Endothelial cell of umbilical vein (primary cell): ENCODE measurements at regions not wholly inside any gene's neighbourhood (a gene's known extent, or its start where the extent isn't known, plus 50 kb on each side); places are given as distances from the start of the nearest gene placed in this dataset.

Experiments used
- BruUV-seq: library from RNA; stranded (reverse); fragments of 400-500 nt; replicated peaks from 2 replicates; lab custom pipeline; 2021; lab: Mats Ljungman, UMichigan
- CTCF ChIA-PET: fragments of 300-600, 350-600 bp; sonication (Branson Sonifier 250); formaldehyde crosslinking; loops from one replicate; lab custom pipeline; 2021; ENCODE audit warnings: antibody characterized with exemption, inconsistent platforms; lab: Charles Lee
- POLR2A ChIA-PET: fragments of 300-600, 350-600 bp; sonication (Branson Sonifier 250); formaldehyde crosslinking; loops from one replicate; lab custom pipeline; 2021; ENCODE audit warnings: antibody characterized with exemption, inconsistent platforms; lab: Charles Lee
- DNase-seq: peaks from one replicate; pipeline ENCODE4 v3.0.0-alpha.2; 2011; ENCODE audit warnings: low read depth, low spot score
- FAIRE-seq: peaks from 2 replicates; lab custom pipeline; 2011; peaks lifted over from hg19 to GRCh38; lab: Jason Lieb, UNC
- H2AFZ ChIP-seq: 2 replicates; pipeline ENCODE4 v1.6.0; 2012; ENCODE audit warnings: low read depth, low read length, control low read depth, inconsistent platforms
- H3K27ac ChIP-seq: 2 replicates; pipeline ENCODE4 v1.5.1; 2011; ENCODE audit warnings: low read depth, mild to moderate bottlenecking, control low read depth, low read length, moderate library complexity; ENCODE audit not compliant: insufficient read depth
- H3K27me3 ChIP-seq, 2 experiments: 2 replicates each; pipeline versions ENCODE4 v1.6.0 to v1.6.1; 2011; ENCODE audit warnings: low read length in 2 of 2, mixed read lengths in 1 of 2; ENCODE audit not compliant: control insufficient read depth in 2 of 2, insufficient read depth in 2 of 2
- H3K36me3 ChIP-seq, 2 experiments: 2 replicates in 1 of 2; 3 replicates in 1 of 2; pipeline ENCODE4 v1.5.1; 2011; ENCODE audit warnings: low read length in 2 of 2, mild to moderate bottlenecking in 1 of 2, moderate library complexity in 1 of 2; ENCODE audit not compliant: control insufficient read depth in 2 of 2, insufficient read depth in 2 of 2; ENCODE audit errors: extremely low read depth in 1 of 2
- H3K4me1 ChIP-seq: 3 replicates; pipeline ENCODE4 v1.5.1; 2011; ENCODE audit warnings: mild to moderate bottlenecking, low read length; ENCODE audit not compliant: control insufficient read depth, insufficient read depth; ENCODE audit errors: extremely low read depth
- H3K4me2 ChIP-seq: 2 replicates; pipeline ENCODE4 v1.6.1; 2011; ENCODE audit warnings: low read length, control low read depth, mixed read lengths; ENCODE audit not compliant: insufficient read depth
- H3K4me3 ChIP-seq, 3 experiments: fragments of 200-600 bp in 1 of 3; sonication (generic), shearing (Covaris generic) in 1 of 3; replicated peaks in 1 of 3; 2 replicates each; pipeline ENCODE4 v1.5.1; 2011 to 2016; ENCODE audit warnings: control low read depth in 3 of 3, low read length in 3 of 3, mild to moderate bottlenecking in 2 of 3, inconsistent platforms in 1 of 3, low read depth in 1 of 3, moderate library complexity in 1 of 3; ENCODE audit not compliant: insufficient read depth in 1 of 3
- H3K79me2 ChIP-seq: 2 replicates; pipeline ENCODE4 v1.6.0; 2012; ENCODE audit warnings: low read length, inconsistent platforms; ENCODE audit not compliant: control insufficient read depth, insufficient read depth
- H3K9ac ChIP-seq: replicated peaks from 2 replicates; pipeline ENCODE3; 2011; ENCODE audit warnings: low read length, control low read depth; ENCODE audit not compliant: insufficient read depth; ENCODE audit errors: extremely low read depth
- H3K9me1 ChIP-seq: replicated peaks from 3 replicates; pipeline ENCODE4 v1.6.0; 2011; ENCODE audit warnings: mild to moderate bottlenecking, low read length; ENCODE audit not compliant: control insufficient read depth, insufficient read depth; ENCODE audit errors: extremely low read depth
- H3K9me3 ChIP-seq: replicated peaks from 2 replicates; pipeline ENCODE4 v1.5.1; 2012; ENCODE audit warnings: low read length, inconsistent platforms; ENCODE audit not compliant: control insufficient read depth, insufficient read depth
- H4K20me1 ChIP-seq: replicated peaks from 2 replicates; pipeline ENCODE3; 2011; ENCODE audit warnings: mild to moderate bottlenecking, low read length; ENCODE audit not compliant: control insufficient read depth, insufficient read depth; ENCODE audit errors: extremely low read depth
- EZH2 ChIP-seq: IDR thresholded peaks from 2 replicates; pipeline ENCODE4 v1.6.1; 2012; ENCODE audit warnings: borderline replicate concordance, low read depth, mild to moderate bottlenecking, moderate library complexity, low read length, inconsistent platforms; ENCODE audit not compliant: severe bottlenecking
- FOS ChIP-seq: IDR thresholded peaks from 2 replicates; pipeline ENCODE4 v1.6.1; 2011; ENCODE audit warnings: mild to moderate bottlenecking, low read length, moderate library complexity, borderline replicate concordance; ENCODE audit not compliant: insufficient read depth
- GATA2 ChIP-seq: IDR thresholded peaks from 2 replicates; pipeline ENCODE4 v1.7.0; 2011; ENCODE audit warnings: low read depth, mild to moderate bottlenecking, moderate library complexity, mixed read lengths, low read length; ENCODE audit not compliant: insufficient read length, insufficient read depth
- JUN ChIP-seq: IDR thresholded peaks from 2 replicates; pipeline ENCODE4 v1.6.1; 2011; ENCODE audit warnings: borderline replicate concordance, low read depth; ENCODE audit not compliant: insufficient read length, insufficient read depth
- MYC ChIP-seq: IDR thresholded peaks from one replicate; pipeline ENCODE4 v1.6.1; 2011; ENCODE audit warnings: mild to moderate bottlenecking, low read depth, low read length
- POLR2A ChIP-seq: IDR thresholded peaks from 2 replicates; pipeline ENCODE4 v1.6.1; 2012; ENCODE audit warnings: low read depth, mild to moderate bottlenecking, control low read depth, low read length
- dilution Hi-C: fragments of 300-500 bp; cut with MboI; formaldehyde crosslinking; loops from one replicate; pipeline ENCODE4 v1.15.0; 2019; ENCODE audit warnings: low sequenced_read_pairs; ENCODE audit not compliant: extremely low pct_ligation_motif_present
- intact Hi-C: fragments of 100-400 bp; cut with micrococcal nuclease; formaldehyde crosslinking; loops from one replicate; pipeline ENCODE4 v1.10.0; 2022
- TF ChIP-seq, protein P1 (sequence below): IDR thresholded peaks from 2 replicates; pipeline ENCODE4 v1.6.1; 2011; ENCODE audit not compliant: insufficient read depth, insufficient read length
- TF ChIP-seq, protein P2 (sequence below), 2 donors: IDR thresholded peaks; 1 replicate in 1 of 2; 2 replicates in 1 of 2; pipeline ENCODE4 v1.5.1; 2011; ENCODE audit warnings: low read length in 2 of 2, mild to moderate bottlenecking in 2 of 2, moderate library complexity in 2 of 2, control low read depth in 1 of 2, inconsistent platforms in 1 of 2, low read depth in 1 of 2; ENCODE audit not compliant: insufficient read depth in 1 of 2; ENCODE audit errors: extremely low read depth in 1 of 2

DNA sequence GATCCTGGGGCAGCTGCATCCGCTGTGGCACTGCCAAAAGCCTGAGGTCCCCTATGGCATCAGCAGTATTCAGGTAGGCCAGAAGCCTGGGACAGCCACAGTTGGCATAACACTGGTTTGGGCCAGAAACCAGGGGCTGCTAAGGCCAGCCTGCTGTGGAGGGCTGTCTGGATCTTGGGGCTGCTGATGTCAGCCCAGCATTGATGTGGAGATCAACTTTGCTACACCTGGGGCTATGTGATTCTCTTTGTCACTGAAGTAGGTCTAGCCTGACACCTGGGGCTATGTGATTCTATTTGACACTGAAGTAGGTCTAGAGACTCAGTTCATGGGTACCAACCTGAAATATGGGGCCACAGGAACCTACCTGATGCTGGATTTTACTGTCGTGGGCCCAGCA lies 411.5 kb downstream of the RASEF start:
- no peak overlapping the region for H2AFZ ChIP-seq
- ChIA-PET CTCF (no interaction called here), POLR2A (no interaction called here)
- no peaks in the 10 kb centered on the region for H3K79me2 ChIP-seq
- FAIRE-seq (no peak), DNase-seq (no peak)
- TF ChIP-seq, protein P1, sequence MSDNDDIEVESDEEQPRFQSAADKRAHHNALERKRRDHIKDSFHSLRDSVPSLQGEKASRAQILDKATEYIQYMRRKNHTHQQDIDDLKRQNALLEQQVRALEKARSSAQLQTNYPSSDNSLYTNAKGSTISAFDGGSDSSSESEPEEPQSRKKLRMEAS, result no peak
- dilution Hi-C loops, result no loop called here
- H3K4me1 ChIP-seq, result no peaks in the 10 kb centered on the region
- no peaks in the 10 kb centered on the region for H3K36me3 ChIP-seq
- H3K27ac ChIP-seq, result no peak overlapping the region
- H3K4me3 ChIP-seq, result no peak overlapping the region
- no peaks in the 10 kb centered on the region for H3K9me3 ChIP-seq
- intact Hi-C loops, result no loop called here
- no peaks in the 10 kb centered on the region for H3K9me1 ChIP-seq
- H3K9ac ChIP-seq, result no peak overlapping the region
- no peaks in the 10 kb centered on the region for H4K20me1 ChIP-seq
- BruUV-seq, result no TSS peak
- no peaks in the 10 kb centered on the region for H3K27me3 ChIP-seq
- H3K4me2 ChIP-seq, result no peak overlapping the region

DNA sequence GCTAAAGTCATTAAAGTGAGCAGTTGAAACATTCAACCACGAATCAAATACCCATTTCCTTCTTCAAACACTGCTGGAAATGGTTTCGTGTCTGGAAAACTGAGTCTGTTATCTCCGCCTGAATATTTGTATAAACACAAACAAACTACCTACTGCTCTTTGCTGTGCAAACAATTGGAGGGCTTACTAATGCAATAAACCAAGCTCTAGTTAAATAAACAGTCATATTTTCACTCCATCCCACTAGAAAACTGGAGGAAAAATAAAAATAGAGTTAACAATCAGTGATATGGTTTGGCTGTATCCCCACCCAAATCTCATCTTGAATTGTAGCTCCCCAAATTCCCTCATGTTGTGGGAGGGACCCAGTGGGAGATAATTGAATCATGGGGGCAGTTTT lies 397.6 kb downstream of the RASEF start:
- intact Hi-C loops, result no loop called here
- dilution Hi-C loops, result no loop called here
- ChIA-PET POLR2A (no interaction called here), CTCF (no interaction called here)
- H3K4me3 ChIP-seq, result no peak overlapping the region
- H3K9me1 ChIP-seq, result no peaks in the 10 kb centered on the region
- H3K27me3 ChIP-seq, result no peaks in the 10 kb centered on the region
- H3K36me3 ChIP-seq, result no peaks in the 10 kb centered on the region
- H3K9me3 ChIP-seq, result no peaks in the 10 kb centered on the region
- DNase-seq (no peak), FAIRE-seq (no peak)
- H4K20me1 ChIP-seq, result no peaks in the 10 kb centered on the region
- H3K9ac ChIP-seq, result no peak overlapping the region
- no TSS peak for BruUV-seq
- no peak overlapping the region for H2AFZ ChIP-seq
- H3K27ac ChIP-seq, result no peak overlapping the region
- H3K79me2 ChIP-seq, result no peaks in the 10 kb centered on the region
- H3K4me1 ChIP-seq, result no peaks in the 10 kb centered on the region
- H3K4me2 ChIP-seq, result no peak overlapping the region
- no peak for TF ChIP-seq JUN
- no peak for TF ChIP-seq POLR2A
- no peak for TF ChIP-seq MYC
- TF ChIP-seq EZH2, result no peak
- TF ChIP-seq GATA2, result no peak
- TF ChIP-seq, protein P2, sequence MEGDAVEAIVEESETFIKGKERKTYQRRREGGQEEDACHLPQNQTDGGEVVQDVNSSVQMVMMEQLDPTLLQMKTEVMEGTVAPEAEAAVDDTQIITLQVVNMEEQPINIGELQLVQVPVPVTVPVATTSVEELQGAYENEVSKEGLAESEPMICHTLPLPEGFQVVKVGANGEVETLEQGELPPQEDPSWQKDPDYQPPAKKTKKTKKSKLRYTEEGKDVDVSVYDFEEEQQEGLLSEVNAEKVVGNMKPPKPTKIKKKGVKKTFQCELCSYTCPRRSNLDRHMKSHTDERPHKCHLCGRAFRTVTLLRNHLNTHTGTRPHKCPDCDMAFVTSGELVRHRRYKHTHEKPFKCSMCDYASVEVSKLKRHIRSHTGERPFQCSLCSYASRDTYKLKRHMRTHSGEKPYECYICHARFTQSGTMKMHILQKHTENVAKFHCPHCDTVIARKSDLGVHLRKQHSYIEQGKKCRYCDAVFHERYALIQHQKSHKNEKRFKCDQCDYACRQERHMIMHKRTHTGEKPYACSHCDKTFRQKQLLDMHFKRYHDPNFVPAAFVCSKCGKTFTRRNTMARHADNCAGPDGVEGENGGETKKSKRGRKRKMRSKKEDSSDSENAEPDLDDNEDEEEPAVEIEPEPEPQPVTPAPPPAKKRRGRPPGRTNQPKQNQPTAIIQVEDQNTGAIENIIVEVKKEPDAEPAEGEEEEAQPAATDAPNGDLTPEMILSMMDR (IDR thresholded peaks at IDR 0.05; ENCODE audit: extremely low read depth in 1 of 2, insufficient read depth in 1 of 2, low read depth in 1 of 2, low read length in 2 of 2), result no peak
- TF ChIP-seq, protein P1, result no peak
- TF ChIP-seq FOS, result no peak
